ENCODE measurements at regions not wholly inside any gene's neighbourhood (a gene's known extent, or its start where the extent isn't known, plus 50 kb on each side); places are given as distances from the start of the nearest gene placed in this dataset.

GRCh38 chr7:121666306-121666705, 206.7 kb upstream of the PTPRZ1 start:
- TF ChIP-seq CTCF (IDR thresholded peaks at IDR 0.05) (no peak), POLR2A (IDR thresholded peaks at IDR 0.05) (no peak)

Data from esophagus squamous epithelium (tissue), 4 donors.